Coronary artery (tissue), 2 donors: ENCODE measurements at regions not wholly inside any gene's neighbourhood (a gene's known extent, or its start where the extent isn't known, plus 50 kb on each side); places are given as distances from the start of the nearest gene placed in this dataset.

Experiments
- DNase-seq: peaks from one replicate; pipeline ENCODE4 v3.0.0-alpha.2; 2017; ENCODE audit warnings: low spot score
- H3K27ac ChIP-seq, 2 donors: fragments of 200-600 bp; sonication (generic); one replicate each; pipeline ENCODE4 v1.5.1; 2016 to 2019
- H3K4me3 ChIP-seq: fragments of 200-600 bp; sonication (generic); 2 replicates; pipeline ENCODE4 v1.5.1; 2016; ENCODE audit warnings: mild to moderate bottlenecking, moderate library complexity
- TF ChIP-seq, protein P1 (sequence below): fragments of 200-600 bp; sonication (generic); IDR thresholded peaks from one replicate; pipeline ENCODE4 v1.5.1; 2019; ENCODE audit warnings: antibody characterized with exemption

DNA sequence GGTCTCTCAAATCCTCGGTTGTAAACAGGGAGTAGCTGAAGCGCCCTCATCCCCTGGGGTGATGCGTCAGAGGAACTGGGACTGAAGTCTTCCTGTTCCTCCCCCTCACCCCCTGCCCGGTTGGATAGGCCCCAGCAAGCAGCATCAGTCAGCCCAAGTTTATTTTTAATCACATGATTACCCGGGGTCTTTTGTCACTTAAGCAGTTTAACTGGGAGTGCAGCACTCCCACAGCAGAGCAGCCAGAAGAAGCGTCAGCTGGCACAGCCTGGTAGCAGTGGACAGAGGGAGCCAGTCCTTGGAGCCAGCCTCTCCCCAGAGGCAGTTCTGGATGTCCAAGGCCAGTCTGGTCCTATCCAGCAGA is 342.1 kb downstream of the CTTN start:
- TF ChIP-seq, protein P1, sequence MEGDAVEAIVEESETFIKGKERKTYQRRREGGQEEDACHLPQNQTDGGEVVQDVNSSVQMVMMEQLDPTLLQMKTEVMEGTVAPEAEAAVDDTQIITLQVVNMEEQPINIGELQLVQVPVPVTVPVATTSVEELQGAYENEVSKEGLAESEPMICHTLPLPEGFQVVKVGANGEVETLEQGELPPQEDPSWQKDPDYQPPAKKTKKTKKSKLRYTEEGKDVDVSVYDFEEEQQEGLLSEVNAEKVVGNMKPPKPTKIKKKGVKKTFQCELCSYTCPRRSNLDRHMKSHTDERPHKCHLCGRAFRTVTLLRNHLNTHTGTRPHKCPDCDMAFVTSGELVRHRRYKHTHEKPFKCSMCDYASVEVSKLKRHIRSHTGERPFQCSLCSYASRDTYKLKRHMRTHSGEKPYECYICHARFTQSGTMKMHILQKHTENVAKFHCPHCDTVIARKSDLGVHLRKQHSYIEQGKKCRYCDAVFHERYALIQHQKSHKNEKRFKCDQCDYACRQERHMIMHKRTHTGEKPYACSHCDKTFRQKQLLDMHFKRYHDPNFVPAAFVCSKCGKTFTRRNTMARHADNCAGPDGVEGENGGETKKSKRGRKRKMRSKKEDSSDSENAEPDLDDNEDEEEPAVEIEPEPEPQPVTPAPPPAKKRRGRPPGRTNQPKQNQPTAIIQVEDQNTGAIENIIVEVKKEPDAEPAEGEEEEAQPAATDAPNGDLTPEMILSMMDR: no peak
- no peak overlapping the region for H3K4me3 ChIP-seq
- no peak for DNase-seq
- H3K27ac ChIP-seq: no peak overlapping the region

GRCh38 chr11:70741085-70741484 is 342.8 kb downstream of the CTTN start:
- no peak for DNase-seq
- H3K4me3 ChIP-seq: no peak overlapping the region
- no peak overlapping the region for H3K27ac ChIP-seq
- TF ChIP-seq, protein P1: no peak

- DNase-seq: no peak
- TF ChIP-seq, protein P1: no peak
- no peak overlapping the region for H3K4me3 ChIP-seq
Observed at GRCh38 chr11:70742553-70743291, 344.4 kb downstream of the CTTN start.

GRCh38 chr11:70743329-70743728 is 345.0 kb downstream of the CTTN start:
- TF ChIP-seq, protein P1: no peak
- DNase-seq: no peak
- no peak overlapping the region for H3K4me3 ChIP-seq
- H3K27ac ChIP-seq: no peak overlapping the region

More at GRCh38 chr11:70742553-70743291, 344.4 kb downstream of the CTTN start:
- no peak overlapping the region for H3K27ac ChIP-seq

- no peak overlapping the region for H3K4me3 ChIP-seq
- no peak for DNase-seq
- TF ChIP-seq, protein P1: no peak
Observed at GRCh38 chr11:70743941-70744351, 345.6 kb downstream of the CTTN start.

GRCh38 chr11:70744396-70745185 is 346.3 kb downstream of the CTTN start:
- no peak overlapping the region for H3K4me3 ChIP-seq
- no peak for DNase-seq
- H3K27ac ChIP-seq: no peak overlapping the region
- TF ChIP-seq, protein P1: no peak

More at GRCh38 chr11:70743941-70744351, 345.6 kb downstream of the CTTN start:
- no peak overlapping the region for H3K27ac ChIP-seq

DNA sequence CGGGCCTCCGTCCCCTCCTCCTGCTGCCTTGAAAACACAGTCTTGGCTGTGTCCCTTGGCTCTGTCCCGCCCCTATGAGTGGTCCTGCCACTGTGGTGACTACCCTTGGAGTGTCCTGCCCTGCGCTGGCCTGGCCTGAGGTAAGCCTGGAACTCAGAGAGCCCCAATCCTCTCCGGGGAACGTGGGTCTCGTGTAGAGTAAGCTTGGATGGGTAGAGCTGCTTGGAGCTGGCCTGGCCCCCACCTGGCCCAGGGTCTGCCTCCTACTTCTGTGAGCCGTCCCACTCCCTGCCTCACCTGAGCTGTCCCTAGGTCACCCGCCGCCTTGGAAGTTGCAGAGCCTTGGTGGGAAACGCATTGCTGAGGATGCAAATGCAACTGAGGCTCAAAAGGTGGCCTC is 347.1 kb downstream of the CTTN start:
- DNase-seq: no peak
- H3K27ac ChIP-seq: no peak overlapping the region
- no peak overlapping the region for H3K4me3 ChIP-seq
- TF ChIP-seq, protein P1: no peak
